GM23338 (cell line): ENCODE measurements at regions not wholly inside any gene's neighbourhood (a gene's known extent, or its start where the extent isn't known, plus 50 kb on each side); places are given as distances from the start of the nearest gene placed in this dataset.

ENCODE experiments used
- CTCF ChIP-seq, 2 experiments: fragments of 200-600 bp in 1 of 2; sonication (generic) in 1 of 2; conservative IDR thresholded peaks; 2 replicates each; pipeline versions ENCODE4 v1.5.1 to v1.6.1; 2016 to 2017; ENCODE audit warnings: antibody characterized with exemption in 2 of 2, low read depth in 2 of 2, mild to moderate bottlenecking in 2 of 2, moderate library complexity in 1 of 2
- EZH2 ChIP-seq: fragments of 200-600 bp; sonication (generic); IDR thresholded peaks from one replicate; pipeline ENCODE4 v1.8.0; 2017; ENCODE audit warnings: antibody characterized with exemption, mild to moderate bottlenecking, low read depth; ENCODE audit not compliant: unreplicated experiment
- POLR2AphosphoS5 ChIP-seq: IDR thresholded peaks from 2 replicates; pipeline ENCODE4 v1.6.1; 2016; ENCODE audit warnings: antibody characterized with exemption, low read depth
- REST ChIP-seq: IDR thresholded peaks from one replicate; pipeline ENCODE4 v1.6.1; 2018; ENCODE audit warnings: antibody characterized with exemption; ENCODE audit not compliant: unreplicated experiment

- TF ChIP-seq CTCF (conservative IDR thresholded peaks at IDR 0.05; ENCODE audit: low read depth in 2 of 2) (no peak), EZH2 (no peak), REST (no peak), POLR2AphosphoS5 (no peak)
These were observed 531.6 kb downstream of the MN1 start for GRCh38 chr22:27269751-27270543.
